GM19239 (cell line): ENCODE measurements at regions not wholly inside any gene's neighbourhood (a gene's known extent, or its start where the extent isn't known, plus 50 kb on each side); places are given as distances from the start of the nearest gene placed in this dataset.

Experiments used
- DNase-seq: peaks from one replicate; pipeline ENCODE4 v3.0.0; 2011; ENCODE audit warnings: low spot score; ENCODE audit not compliant: insufficient read length
- FAIRE-seq: peaks from 2 replicates; lab custom pipeline; 2011; peaks lifted over from hg19 to GRCh38; lab: Jason Lieb, UNC

GRCh38 chr4:183842129-183842528 is 63.0 kb upstream of the STOX2 start:
- no peak for DNase-seq
- FAIRE-seq, result no peak

- no peak for DNase-seq
- no peak for FAIRE-seq
Observed at GRCh38 chr4:183843248-183843671, 61.8 kb upstream of the STOX2 start.

GRCh38 chr4:183846951-183847350 is 58.2 kb upstream of the STOX2 start:
- no peak for DNase-seq
- no peak for FAIRE-seq

GRCh38 chr4:183848805-183849204 is 56.3 kb upstream of the STOX2 start:
- FAIRE-seq (no peak), DNase-seq (no peak)

- DNase-seq (no peak), FAIRE-seq (no peak)
Observed at GRCh38 chr4:183852910-183853547, 52.1 kb upstream of the STOX2 start.

- FAIRE-seq (no peak), DNase-seq (no peak)
Observed at GRCh38 chr4:183853548-183853940, 51.6 kb upstream of the STOX2 start.
